Head of caudate nucleus (tissue), 42 donors: ENCODE measurements at regions not wholly inside any gene's neighbourhood (a gene's known extent, or its start where the extent isn't known, plus 50 kb on each side); places are given as distances from the start of the nearest gene placed in this dataset.
"Not testable (repeated sequence)": the region's sequence is repeated elsewhere in the genome, so short reads cannot be mapped to it uniquely, and the experiment has no call there.

Source experiments
- DNase-seq, 42 donors: peaks; one replicate each; pipeline versions ENCODE4 v3.0.0 to v3.0.0-alpha.2; 2020 to 2021; ENCODE audit warnings: mixed read lengths in 7 of 42
- intact Hi-C: fragments of 100-400 bp; cut with DNase I; formaldehyde crosslinking; loops from one replicate; pipeline ENCODE4 v1.15.0; 2022

DNA sequence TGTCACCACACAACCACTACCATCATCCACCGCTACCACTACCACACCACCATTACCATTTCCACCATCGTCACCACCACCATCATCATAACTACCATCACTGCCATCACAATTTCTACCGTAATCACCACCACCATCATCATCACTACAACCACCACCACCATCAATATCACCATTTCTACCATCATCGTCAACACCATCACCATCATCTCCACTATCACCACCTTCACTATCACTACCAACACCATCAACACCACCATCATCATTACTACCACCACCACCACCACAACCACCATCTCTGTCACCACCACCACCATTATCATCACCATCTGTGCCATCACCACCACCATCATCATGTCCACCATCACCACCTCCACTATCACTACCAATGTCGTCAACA lies 524.5 kb upstream of the C16orf82 start:
- no peak for DNase-seq
- intact Hi-C loops = no loop called here

DNA sequence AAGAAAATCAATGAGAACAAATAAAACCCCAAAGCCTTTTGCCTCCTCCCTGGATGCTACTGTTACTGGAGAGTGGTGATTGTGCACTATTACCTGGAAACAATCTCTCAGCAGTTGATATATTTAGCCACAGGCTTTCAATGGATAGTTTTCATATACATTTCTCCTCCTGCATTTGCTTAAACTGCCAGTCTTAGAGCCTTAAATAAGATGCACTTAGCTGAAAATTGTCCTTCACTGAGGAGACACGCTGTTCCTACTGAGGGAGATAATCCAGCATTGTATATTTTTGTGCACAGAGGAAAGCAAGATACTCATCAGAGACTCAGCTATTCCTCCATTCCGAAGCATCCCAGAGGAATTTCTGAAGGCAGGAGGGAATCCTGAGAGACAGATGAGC lies 520.2 kb upstream of the C16orf82 start:
- DNase-seq = no peak
- intact Hi-C loops = no loop called here

DNA sequence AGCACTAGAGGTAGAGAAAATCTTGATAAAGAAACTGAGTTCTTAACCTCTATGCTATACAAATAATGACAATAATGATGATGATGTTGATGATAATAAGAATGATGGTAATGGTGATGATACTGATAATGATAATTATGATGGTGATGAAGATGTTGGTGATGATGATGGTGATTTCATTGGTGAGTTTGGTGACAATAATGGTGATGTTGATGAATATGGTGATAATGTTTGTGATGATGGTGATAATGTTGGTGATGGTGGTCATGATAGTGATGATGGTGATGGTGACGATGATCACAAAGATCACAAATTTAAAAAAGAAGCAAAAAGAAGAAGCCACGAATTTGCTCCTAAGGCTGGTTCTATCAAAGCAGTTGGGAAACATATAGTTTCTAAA lies 519.0 kb upstream of the C16orf82 start:
- no peak for DNase-seq
- intact Hi-C loops = no loop called here

- DNase-seq = peak in 27 of 42 donors; percentile 6 to 81 (median 33)
- intact Hi-C loops = no loop called here
Observed at GRCh38 chr16:26550111-26550610, 516.6 kb upstream of the C16orf82 start.

DNA sequence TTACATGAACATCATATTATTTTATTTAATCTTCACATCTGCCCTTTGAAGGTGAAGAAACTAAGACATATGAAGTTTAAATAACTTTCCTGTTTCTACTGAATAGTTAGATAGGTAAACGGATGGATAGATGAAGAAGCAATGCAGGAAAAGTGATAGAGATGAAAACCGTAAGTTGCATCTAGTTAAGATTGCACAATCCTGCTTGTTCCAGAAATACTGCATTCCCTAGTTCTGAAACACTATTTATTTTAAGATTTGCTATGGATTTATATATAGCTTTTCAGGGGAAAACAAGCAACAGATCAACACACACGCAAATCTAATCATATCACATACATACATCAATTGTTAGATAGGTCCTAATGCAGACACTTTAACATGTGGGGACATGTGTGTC lies 512.7 kb upstream of the C16orf82 start:
- intact Hi-C loops = no loop called here

DNA sequence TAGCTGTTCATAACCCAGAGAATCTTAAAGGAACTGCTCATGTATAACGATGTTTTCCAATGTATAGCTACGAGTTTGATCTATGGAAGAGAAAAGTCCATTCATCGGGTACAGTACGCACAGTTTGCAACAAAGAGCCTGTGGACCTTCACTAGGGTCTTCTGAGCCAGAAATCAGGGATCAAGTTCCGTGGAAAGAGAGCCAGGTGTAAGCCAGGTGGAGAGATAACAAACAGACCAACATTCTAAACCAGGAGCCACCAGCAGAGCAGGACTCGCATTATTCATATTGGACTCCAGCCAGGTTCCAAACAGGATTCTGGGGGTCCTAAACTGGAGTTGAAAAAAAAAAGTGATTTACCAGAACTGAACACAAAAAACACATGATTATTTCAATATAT lies 505.4 kb upstream of the C16orf82 start:
- intact Hi-C loops = no loop called here
- DNase-seq = no peak

More for the DNA sequence above, 512.7 kb upstream of the C16orf82 start:
- no peak for DNase-seq

DNA sequence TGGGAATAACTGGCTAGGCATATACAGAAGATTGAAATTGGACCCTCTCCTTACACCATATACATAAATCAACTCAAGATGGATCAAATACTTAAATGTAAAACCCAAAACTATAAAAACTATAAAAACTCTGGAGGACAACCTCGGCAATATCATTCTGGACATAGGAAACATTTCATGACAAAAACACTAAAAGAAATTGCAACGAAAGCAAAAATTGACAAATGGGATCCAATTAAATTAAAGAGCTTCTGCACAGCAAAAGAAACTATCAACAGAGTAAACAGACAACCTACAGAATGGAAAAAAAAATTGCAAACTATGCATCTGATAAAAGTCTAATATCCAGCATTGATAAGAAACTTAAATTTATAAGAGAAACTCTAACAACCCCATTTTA lies 503.7 kb upstream of the C16orf82 start:
- DNase-seq = no peak
- intact Hi-C loops = no loop called here

GRCh38 chr16:26567356-26567755 lies 499.4 kb upstream of the C16orf82 start:
- intact Hi-C loops = no loop called here
- no peak for DNase-seq

DNA sequence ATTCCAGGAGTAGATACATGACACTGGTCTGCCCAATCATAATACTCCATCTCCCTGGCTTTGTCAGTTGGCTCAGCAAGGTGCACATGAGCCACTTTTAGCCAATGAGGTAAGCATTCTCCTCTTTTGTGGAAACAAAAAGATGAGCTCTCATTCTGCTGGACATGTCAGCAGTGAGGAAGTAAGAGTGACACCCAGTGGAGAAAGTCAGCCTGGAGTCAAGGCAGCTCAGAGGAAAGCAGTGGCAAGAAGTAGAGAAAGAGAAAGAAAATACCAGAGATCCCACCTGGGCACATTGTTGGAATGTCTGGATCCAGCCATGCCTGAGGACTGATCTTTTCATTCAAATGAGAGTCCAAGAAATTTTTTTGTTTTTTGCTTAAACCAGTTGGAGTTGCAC lies 496.9 kb upstream of the C16orf82 start:
- peak in 26 of 42 donors; percentile 6 to 71 (median 36) for DNase-seq
- intact Hi-C loops = no loop called here

GRCh38 chr16:26578748-26579147 lies 488.0 kb upstream of the C16orf82 start:
- DNase-seq = no peak
- intact Hi-C loops = no loop called here

DNA sequence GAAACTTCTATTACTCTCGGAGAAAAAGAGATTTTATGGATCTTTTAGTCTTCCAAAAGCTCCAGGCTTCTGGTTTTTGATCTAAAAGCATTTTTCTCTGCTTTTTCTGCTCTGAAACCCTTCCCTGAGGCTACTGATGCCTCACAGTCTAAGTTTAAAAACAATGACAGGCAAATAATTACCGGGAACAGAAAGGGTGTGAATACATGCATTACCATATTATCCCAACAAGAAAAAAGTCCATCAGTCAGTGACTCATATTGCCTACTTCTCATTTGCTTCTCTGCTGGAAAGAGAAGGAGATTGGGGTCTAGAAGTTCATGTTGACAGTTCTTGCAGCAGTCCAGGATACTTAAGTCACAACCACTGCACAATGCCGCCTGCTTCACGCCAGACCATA lies 482.9 kb upstream of the C16orf82 start:
- intact Hi-C loops = no loop called here
- no peak for DNase-seq

DNA sequence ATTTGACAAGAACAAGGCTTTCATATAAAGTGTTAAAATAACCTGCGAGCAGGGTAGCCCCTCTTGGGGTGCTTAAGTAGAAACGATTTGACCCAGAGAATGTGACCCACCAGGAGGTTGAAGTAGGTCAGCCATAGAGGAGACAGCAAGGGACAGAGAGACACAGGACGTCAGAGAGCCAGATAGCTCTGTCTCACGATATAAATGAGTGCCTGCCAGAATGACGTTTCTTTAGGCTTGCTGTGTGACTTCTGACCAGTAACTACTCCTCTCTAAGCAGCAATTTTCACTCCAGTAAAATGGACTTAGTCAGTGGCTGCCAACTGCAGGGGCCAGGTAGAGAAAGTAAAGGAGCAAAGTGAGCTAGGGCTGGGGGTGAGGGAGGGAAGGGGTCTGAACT lies 473.0 kb upstream of the C16orf82 start:
- intact Hi-C loops = no loop called here
- DNase-seq = peak in 1 of 42 donors; percentile 19

- peak in 1 of 42 donors; percentile 30 for DNase-seq
- intact Hi-C loops = no loop called here
Observed at GRCh38 chr16:26594666-26595065, 472.1 kb upstream of the C16orf82 start.

DNA sequence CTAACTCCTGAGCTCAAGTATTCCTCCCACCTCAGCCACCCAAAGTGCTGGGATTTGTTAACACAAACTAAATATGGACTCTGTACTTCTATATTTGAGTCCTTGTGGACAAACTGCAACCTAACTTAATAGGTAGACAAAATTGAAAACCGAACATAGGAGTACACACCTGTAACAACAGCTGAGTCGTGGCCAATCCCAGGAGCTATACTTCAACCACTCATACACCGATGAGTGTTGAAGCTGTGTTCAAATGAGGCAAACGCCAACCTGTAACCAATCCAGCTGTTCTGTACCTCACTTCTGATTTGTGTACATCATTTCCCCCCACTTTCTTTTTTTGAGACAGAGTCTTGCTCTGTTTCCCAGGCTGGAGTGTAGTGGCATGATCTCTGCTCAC lies 471.5 kb upstream of the C16orf82 start:
- peak in 1 of 42 donors; percentile 9 for DNase-seq
- intact Hi-C loops = no loop called here

- peak in 1 of 42 donors; percentile 24 for DNase-seq
- intact Hi-C loops = not testable (repeated sequence)
Observed at GRCh38 chr16:26596033-26596432, 470.7 kb upstream of the C16orf82 start.

- peak in 38 of 42 donors; percentile 3 to 82 (median 48) for DNase-seq
- intact Hi-C loops = no loop called here
Observed at GRCh38 chr16:26598061-26598460, 468.7 kb upstream of the C16orf82 start.

- intact Hi-C loops = no loop called here
- peak in 1 of 42 donors; percentile 26 for DNase-seq
Observed at GRCh38 chr16:26598998-26599784, 467.5 kb upstream of the C16orf82 start.

GRCh38 chr16:26599785-26600104 lies 467.0 kb upstream of the C16orf82 start:
- intact Hi-C loops = no loop called here
- DNase-seq = peak in 1 of 42 donors; percentile 6

GRCh38 chr16:26601335-26601734 lies 465.4 kb upstream of the C16orf82 start:
- intact Hi-C loops = no loop called here

GRCh38 chr16:26605626-26606271 lies 461.0 kb upstream of the C16orf82 start:
- intact Hi-C loops = no loop called here
- peak in 1 of 42 donors; percentile 0 for DNase-seq

More at GRCh38 chr16:26601335-26601734, 465.4 kb upstream of the C16orf82 start:
- DNase-seq = peak in 1 of 42 donors; percentile 3
